ENCODE measurements at regions not wholly inside any gene's neighbourhood (a gene's known extent, or its start where the extent isn't known, plus 50 kb on each side); places are given as distances from the start of the nearest gene placed in this dataset.

DNA sequence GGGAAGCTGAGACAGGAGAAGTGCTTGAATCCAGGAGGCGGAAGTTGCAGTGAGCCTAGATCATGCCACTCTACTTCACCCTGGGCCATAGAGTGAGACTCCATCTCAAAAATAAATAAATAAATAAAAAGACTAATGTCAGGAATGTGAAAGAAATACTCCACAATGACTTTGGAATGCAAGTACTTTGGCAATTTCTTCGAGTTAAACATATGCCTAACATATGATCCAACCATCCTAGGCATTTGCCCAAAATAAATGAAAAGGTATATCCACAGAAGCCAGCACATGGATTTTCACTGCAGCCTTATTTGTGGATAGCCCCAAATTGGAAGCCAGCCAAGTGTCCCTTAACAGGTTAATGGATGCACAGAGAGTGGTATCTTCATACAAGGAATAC is 357.9 kb upstream of the TMEM132C start:
- TF ChIP-seq POLR2A (IDR thresholded peaks at IDR 0.05; ENCODE audit: low read depth, low read length) (no peak), GATA2 (IDR thresholded peaks at IDR 0.05; ENCODE audit: insufficient read depth, insufficient read length, low read depth, low read length) (no peak), JUN (IDR thresholded peaks at IDR 0.05; ENCODE audit: borderline replicate concordance, insufficient read depth, insufficient read length, low read depth) (no peak), EZH2 (IDR thresholded peaks at IDR 0.05; ENCODE audit: borderline replicate concordance, low read depth, low read length, severe bottlenecking) (no peak), MAX (IDR thresholded peaks at IDR 0.05; ENCODE audit: insufficient read depth, insufficient read length) (no peak), MYC (IDR thresholded peaks at IDR 0.05; ENCODE audit: low read depth, low read length) (no peak), FOS (IDR thresholded peaks at IDR 0.05; ENCODE audit: borderline replicate concordance, insufficient read depth, low read length) (no peak), CTCF (IDR thresholded peaks at IDR 0.05; ENCODE audit: extremely low read depth in 1 of 2, insufficient read depth in 1 of 2, low read depth in 1 of 2, low read length in 2 of 2) (no peak), POLR2AphosphoS5 (IDR thresholded peaks at IDR 0.05; ENCODE audit: insufficient read depth, low read depth, low read length) (no peak)
- Histone ChIP-seq H4K20me1 (replicated peaks; ENCODE audit: control insufficient read depth, extremely low read depth, insufficient read depth, low read length) (no peaks in the 10 kb centered on the region), H3K9me3 (replicated peaks; ENCODE audit: control insufficient read depth, insufficient read depth, low read length) (no peaks in the 10 kb centered on the region), H3K27ac (ENCODE audit: insufficient read depth, low read depth, low read length) (no peak overlapping the region), H3K9ac (replicated peaks; ENCODE audit: extremely low read depth, insufficient read depth, low read length) (no peak overlapping the region), H3K4me3 (replicated peaks in 1 of 3; ENCODE audit: insufficient read depth in 1 of 3, low read depth in 1 of 3, low read length in 3 of 3) (no peak overlapping the region), H3K27me3 (ENCODE audit: control insufficient read depth in 2 of 2, insufficient read depth in 2 of 2, low read length in 2 of 2) (no peaks in the 10 kb centered on the region), H2AFZ (ENCODE audit: low read depth, low read length) (no peak overlapping the region), H3K4me2 (ENCODE audit: insufficient read depth, low read length) (no peak overlapping the region), H3K36me3 (ENCODE audit: control insufficient read depth in 2 of 2, extremely low read depth in 1 of 2, insufficient read depth in 2 of 2, low read length in 2 of 2) (no peaks in the 10 kb centered on the region), H3K9me1 (replicated peaks; ENCODE audit: control insufficient read depth, extremely low read depth, insufficient read depth, low read length) (no peaks in the 10 kb centered on the region), H3K79me2 (ENCODE audit: control insufficient read depth, insufficient read depth, low read length) (no peaks in the 10 kb centered on the region), H3K4me1 (ENCODE audit: control insufficient read depth, extremely low read depth, insufficient read depth, low read length) (no peaks in the 10 kb centered on the region)
- DNase-seq (ENCODE audit: low read depth, low spot score) (no peak), FAIRE-seq (no peak)
- BruUV-seq (replicated peaks), result no TSS peak
- dilution Hi-C loops (cut with MboI; ENCODE audit: extremely low pct_ligation_motif_present, low sequenced_read_pairs), result no loop called here
- CTCF ChIA-PET, result no interaction called here
- intact Hi-C loops (cut with micrococcal nuclease), result no loop called here
- POLR2A ChIA-PET, result no interaction called here

All from endothelial cell of umbilical vein (primary cell).